HG03135 (cell line): ENCODE measurements at regions not wholly inside any gene's neighbourhood (a gene's known extent, or its start where the extent isn't known, plus 50 kb on each side); places are given as distances from the start of the nearest gene placed in this dataset.

Experiments
- ATAC-seq: cut with Tn5 transposase; IDR thresholded peaks from one replicate; pipeline ENCODE4 v1.9.1; 2021; ENCODE audit warnings: mild to moderate bottlenecking, moderate library complexity; ENCODE audit not compliant: unreplicated experiment

GRCh38 chr16:65889533-65889966 is 476.9 kb upstream of the CDH5 start:
- no peak for ATAC-seq

DNA sequence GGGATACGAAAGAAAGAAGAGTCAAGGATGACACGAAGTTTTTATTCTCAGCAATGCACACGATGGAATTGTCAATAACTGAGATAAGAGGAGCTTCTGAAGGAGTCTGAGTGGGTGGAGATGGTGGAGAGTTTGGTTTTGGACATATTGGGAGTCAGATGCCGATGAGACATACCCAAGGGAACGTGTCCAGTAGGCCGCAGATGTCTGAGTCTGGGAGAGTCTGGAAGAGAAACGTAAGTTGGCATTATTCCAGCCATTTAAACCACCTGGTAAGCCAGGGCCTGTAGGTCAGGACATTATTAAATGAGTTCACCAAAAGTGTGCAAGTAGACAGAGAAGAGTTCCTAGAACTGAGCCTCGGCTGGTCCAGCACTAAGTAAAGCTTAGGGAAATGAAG is 478.3 kb upstream of the CDH5 start:
- ATAC-seq: no peak

DNA sequence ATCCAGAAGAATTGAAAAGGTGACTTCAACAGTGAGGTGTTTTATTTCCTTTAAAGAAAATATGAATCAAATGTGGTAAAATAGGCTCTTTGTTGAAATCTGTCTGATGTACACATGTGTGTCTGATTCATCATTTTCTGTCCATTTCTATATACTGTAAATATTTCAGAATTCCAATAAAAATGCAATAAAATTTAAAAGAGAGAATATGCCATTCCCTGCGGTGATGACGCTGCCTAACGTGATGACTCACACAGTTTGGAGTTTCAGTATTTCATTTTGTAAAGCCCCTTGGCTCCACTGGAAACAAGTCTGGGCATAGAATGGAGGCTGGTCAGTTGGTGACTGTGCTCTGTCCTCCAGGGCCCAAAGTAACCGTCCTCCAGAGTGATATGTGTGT is 482.5 kb upstream of the CDH5 start:
- ATAC-seq: no peak

DNA sequence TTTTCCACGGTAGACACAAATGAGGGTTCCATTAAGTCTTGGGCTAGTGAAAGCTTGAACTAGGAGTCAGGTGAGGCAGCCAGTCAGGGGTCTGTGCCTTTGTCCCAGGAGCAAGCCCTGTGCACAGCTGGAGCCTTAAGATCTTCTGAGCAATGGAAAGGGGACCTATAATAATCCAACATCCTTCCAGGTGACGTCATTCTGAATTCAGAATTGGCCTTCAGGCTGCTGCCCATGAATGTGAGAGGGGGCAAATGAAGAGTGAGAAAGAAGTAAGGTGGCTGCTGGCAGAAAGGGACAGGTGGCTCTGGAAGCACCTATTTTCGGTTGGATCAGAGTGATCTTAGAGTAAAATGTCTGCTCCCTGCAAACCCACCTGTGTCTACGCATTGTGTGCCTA is 488.1 kb upstream of the CDH5 start:
- ATAC-seq: no peak

GRCh38 chr16:65876624-65877023 is 489.9 kb upstream of the CDH5 start:
- no peak for ATAC-seq

- ATAC-seq: no peak
These were observed 490.5 kb upstream of the CDH5 start for GRCh38 chr16:65876056-65876408.

- no peak for ATAC-seq
These were observed 491.0 kb upstream of the CDH5 start for GRCh38 chr16:65875381-65876055.

DNA sequence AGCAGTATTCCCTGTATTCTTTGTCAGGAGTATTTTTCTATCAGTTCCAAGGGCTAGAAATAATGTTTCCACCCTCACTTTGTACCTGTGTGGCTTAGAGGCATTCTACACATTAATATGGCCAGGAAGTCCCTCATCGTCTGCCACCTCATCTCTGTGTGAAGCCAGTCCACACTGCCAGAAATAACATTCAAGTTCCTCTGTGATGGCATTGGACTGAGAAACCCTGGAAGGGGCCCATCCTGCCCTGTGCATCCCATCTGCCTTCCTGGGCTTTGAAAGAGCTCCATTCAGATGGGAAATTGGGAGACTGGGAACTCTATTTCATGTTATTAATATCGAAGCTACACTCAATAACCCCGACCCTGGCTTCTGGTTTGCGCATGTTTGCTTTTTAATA is 497.2 kb upstream of the CDH5 start:
- no peak for ATAC-seq

- ATAC-seq: no peak
These were observed 499.1 kb upstream of the CDH5 start for GRCh38 chr16:65867276-65867960.

DNA sequence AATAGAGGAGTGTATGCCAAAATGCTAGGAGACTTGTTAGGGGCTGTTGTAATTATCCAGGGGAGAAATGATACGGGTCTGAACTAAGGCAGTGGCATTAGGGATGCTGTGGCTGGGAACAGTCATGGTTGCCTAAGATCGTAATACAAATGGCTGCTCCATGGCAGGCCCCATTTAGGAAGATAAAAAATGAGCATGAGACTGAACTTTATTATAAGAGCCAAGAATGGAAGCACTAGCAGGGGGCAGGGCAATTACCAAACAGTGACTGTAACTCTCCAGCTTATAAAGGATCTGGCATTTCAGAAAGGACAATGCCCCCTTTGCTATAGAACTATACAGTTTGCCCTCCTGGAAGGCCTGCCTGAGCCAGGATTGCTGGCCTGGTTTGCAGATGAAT is 503.3 kb upstream of the CDH5 start:
- no peak for ATAC-seq

GRCh38 chr16:65861131-65861731 is 505.3 kb upstream of the CDH5 start:
- no peak for ATAC-seq

DNA sequence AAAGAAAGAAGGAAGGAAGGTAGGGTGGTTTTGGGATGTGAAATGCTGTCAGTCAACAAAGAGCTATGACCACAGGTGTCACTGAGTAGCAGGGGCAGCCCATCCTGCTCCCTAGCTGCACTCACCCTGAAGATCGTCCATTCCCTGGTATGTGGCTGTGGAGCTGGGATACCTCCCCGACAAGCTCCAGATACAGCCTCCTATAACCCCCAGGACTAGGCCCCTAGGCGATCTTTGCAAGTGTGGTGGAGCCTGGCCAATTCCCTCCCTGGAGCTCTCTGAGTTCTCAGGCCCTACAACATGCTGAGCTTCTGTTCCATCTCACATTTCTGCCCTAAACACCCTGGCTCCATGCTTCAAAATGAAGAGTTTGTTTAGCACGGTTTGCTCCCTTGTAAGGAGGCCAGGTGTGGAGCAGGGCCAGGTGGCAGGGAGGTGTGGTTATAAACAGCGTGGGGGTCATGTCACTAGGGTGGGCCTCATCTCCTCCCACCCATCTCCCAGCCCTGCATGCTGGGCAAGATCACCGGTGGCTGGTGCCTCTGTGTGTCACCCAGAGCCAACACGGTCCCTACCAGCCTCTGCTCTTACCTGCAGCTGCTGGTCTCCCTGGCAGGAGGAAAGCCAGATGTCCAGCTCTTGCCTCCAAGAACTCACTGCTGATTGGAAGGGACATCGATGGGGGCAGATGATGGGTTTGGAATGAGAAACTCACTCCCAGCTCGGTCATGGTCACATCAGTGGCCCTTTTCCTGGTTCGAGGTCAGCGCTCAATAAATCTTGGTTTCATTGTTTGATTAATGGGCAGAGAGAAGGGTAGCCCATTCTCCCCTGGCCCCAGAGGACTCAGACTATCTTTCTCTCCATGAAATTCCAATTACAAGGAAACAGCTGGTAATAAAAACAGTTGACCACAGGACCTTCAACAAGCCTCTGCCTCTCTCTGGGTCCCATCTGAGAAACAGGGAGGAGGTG is 511.0 kb upstream of the CDH5 start:
- ATAC-seq: no peak

- ATAC-seq: no peak
These were observed 520.3 kb upstream of the CDH5 start for GRCh38 chr16:65846210-65846602.

- ATAC-seq: no peak
These were observed 520.9 kb upstream of the CDH5 start for GRCh38 chr16:65845466-65846209.

- ATAC-seq: no peak
These were observed 522.5 kb upstream of the CDH5 start for GRCh38 chr16:65843941-65844340.

DNA sequence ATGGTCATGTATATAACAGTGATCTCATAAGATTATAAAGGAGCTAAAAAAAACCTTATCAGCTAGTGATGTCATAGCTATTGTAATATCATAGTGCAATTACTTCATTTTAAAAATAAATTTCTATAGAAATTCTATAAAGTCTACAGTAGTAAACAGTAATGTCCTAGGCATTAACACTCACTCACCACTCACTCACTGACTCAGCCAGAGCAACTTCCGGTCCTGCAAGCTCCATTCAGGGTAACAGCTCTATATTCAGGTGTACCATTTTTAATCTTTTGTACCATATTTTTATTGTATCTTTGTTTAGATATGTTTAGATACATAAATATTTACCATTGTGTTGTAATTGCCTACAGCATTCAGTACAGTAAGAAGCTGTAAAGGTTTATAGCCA is 524.4 kb upstream of the CDH5 start:
- ATAC-seq: no peak

GRCh38 chr16:65838001-65838400 is 528.5 kb upstream of the CDH5 start:
- ATAC-seq: no peak

GRCh38 chr16:65837464-65837863 is 529.0 kb upstream of the CDH5 start:
- ATAC-seq: no peak

GRCh38 chr16:65834688-65835087 is 531.8 kb upstream of the CDH5 start:
- no peak for ATAC-seq

DNA sequence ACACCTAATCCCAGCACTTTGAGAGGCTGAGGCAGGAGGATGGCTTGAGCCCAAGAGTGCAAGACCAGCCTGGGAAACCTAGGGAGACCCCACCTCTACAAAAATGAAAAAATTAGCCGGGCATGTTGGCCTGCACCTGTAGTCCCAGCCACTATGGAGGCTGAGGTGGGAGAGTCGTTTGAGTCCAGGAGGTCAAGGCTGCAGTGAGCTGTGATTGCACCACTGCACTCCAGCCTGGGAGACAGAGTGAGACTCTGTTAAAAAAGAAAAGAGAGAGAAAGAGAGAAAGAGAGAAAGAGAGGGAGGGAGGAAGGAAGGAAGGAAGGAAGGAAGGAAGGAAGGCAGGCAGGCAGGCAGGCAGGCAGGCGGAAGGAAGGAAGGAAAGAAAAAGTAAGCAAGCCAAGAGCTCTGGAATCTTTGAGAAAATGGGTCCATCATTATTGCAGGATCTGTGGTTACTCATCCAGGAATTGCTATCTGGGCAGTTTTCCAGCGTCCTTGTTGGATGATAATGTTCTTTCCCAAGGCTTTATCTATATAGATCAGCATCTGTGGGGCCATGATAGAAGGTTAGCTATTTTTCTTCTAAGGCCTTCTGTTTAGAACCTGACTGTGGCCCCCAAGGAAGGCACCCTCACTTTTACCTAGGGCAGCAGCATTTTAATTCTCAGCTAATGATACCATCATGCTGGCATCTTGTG is 533.2 kb upstream of the CDH5 start:
- no peak for ATAC-seq
